ENCODE measurements at regions not wholly inside any gene's neighbourhood (a gene's known extent, or its start where the extent isn't known, plus 50 kb on each side); places are given as distances from the start of the nearest gene placed in this dataset.

DNA sequence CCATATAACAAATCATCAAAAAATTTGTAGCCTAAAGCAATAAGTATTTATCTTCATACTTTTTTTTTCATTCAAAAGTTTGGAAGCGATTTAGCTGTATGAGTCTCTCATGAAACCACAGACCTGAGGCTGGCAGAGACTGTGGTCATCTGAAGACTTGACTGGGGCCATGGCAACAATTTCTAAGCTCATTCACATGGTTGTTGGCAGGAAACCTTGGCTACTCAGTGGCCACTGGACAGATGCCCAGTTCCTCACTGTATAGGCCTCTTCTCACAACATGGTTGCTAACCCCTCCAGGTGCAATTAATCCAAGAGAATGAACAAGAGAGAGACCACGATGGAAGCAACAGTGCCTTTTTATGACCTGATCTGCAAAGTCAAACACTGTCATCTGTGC lies 235.9 kb downstream of the BTBD3 start:
- TF ChIP-seq, protein P1, sequence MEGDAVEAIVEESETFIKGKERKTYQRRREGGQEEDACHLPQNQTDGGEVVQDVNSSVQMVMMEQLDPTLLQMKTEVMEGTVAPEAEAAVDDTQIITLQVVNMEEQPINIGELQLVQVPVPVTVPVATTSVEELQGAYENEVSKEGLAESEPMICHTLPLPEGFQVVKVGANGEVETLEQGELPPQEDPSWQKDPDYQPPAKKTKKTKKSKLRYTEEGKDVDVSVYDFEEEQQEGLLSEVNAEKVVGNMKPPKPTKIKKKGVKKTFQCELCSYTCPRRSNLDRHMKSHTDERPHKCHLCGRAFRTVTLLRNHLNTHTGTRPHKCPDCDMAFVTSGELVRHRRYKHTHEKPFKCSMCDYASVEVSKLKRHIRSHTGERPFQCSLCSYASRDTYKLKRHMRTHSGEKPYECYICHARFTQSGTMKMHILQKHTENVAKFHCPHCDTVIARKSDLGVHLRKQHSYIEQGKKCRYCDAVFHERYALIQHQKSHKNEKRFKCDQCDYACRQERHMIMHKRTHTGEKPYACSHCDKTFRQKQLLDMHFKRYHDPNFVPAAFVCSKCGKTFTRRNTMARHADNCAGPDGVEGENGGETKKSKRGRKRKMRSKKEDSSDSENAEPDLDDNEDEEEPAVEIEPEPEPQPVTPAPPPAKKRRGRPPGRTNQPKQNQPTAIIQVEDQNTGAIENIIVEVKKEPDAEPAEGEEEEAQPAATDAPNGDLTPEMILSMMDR (IDR thresholded peaks at IDR 0.05 in 4 of 5, conservative IDR thresholded peaks at IDR 0.05 in 1 of 5): no peak
- TF ChIP-seq POLR2A (IDR thresholded peaks at IDR 0.05): no peak
